DND-41 (cell line): ENCODE measurements at regions not wholly inside any gene's neighbourhood (a gene's known extent, or its start where the extent isn't known, plus 50 kb on each side); places are given as distances from the start of the nearest gene placed in this dataset.

Experiments
- ATAC-seq: fragments of 200-7000 bp; cut with Tn5 transposase; 3 replicates; pipeline ENCODE4 v1.9.1; 2021; ENCODE audit warnings: low read depth; ENCODE audit not compliant: insufficient read depth
- DNase-seq: peaks from one replicate; pipeline ENCODE4 v3.0.0-alpha.2; 2020
- H2AFZ ChIP-seq: 2 replicates; pipeline ENCODE4 v1.6.0; 2012; ENCODE audit warnings: low read depth, low read length
- H3K27ac ChIP-seq: 2 replicates; pipeline ENCODE4 v1.5.1; 2012; ENCODE audit warnings: low read length, inconsistent platforms
- H3K27me3 ChIP-seq: fragments of 200-600 bp; sonication (generic); 2 replicates; pipeline ENCODE4 v1.6.0; 2012; ENCODE audit warnings: low read length, mild to moderate bottlenecking, inconsistent platforms; ENCODE audit not compliant: insufficient read depth, poor library complexity
- H3K36me3 ChIP-seq: 2 replicates; pipeline ENCODE4 v1.5.1; 2012; ENCODE audit warnings: low read length, inconsistent platforms; ENCODE audit not compliant: insufficient read depth
- H3K4me1 ChIP-seq: 2 replicates; pipeline ENCODE4 v1.5.1; 2012; ENCODE audit warnings: mild to moderate bottlenecking, low read length; ENCODE audit not compliant: insufficient read depth
- H3K4me2 ChIP-seq: 2 replicates; pipeline ENCODE4 v1.6.0; 2012; ENCODE audit warnings: mild to moderate bottlenecking, moderate library complexity, low read length, inconsistent platforms; ENCODE audit not compliant: insufficient read depth
- H3K4me3 ChIP-seq, 2 experiments: fragments of 200-600 bp in 1 of 2; shearing (Covaris generic) in 1 of 2; 2 replicates each; pipeline ENCODE4 v1.5.1; 2012 to 2016; ENCODE audit warnings: inconsistent platforms in 2 of 2, low read length in 2 of 2, mild to moderate bottlenecking in 2 of 2, low read depth in 1 of 2, moderate library complexity in 1 of 2
- H3K79me2 ChIP-seq: 2 replicates; pipeline ENCODE4 v1.6.0; 2012; ENCODE audit warnings: low read length, inconsistent platforms; ENCODE audit not compliant: insufficient read depth
- H3K9ac ChIP-seq: 2 replicates; pipeline ENCODE4 v1.6.0; 2012; ENCODE audit warnings: low read depth, mild to moderate bottlenecking, inconsistent platforms, low read length, moderate library complexity
- H3K9me3 ChIP-seq: 2 replicates; pipeline ENCODE4 v1.5.1; 2012; ENCODE audit warnings: low read length, moderate library complexity, mild to moderate bottlenecking, inconsistent platforms; ENCODE audit not compliant: insufficient read depth, severe bottlenecking
- H4K20me1 ChIP-seq: 2 replicates; pipeline ENCODE4 v1.6.0; 2012; ENCODE audit warnings: low read length; ENCODE audit not compliant: insufficient read depth
- CTCF ChIP-seq: IDR thresholded peaks from 2 replicates; pipeline ENCODE4 v1.5.1; 2012; ENCODE audit warnings: borderline replicate concordance, low read length, moderate library complexity, mild to moderate bottlenecking; ENCODE audit not compliant: poor library complexity, severe bottlenecking; ENCODE audit errors: extremely low read depth
- EZH2 ChIP-seq: IDR thresholded peaks from 3 replicates; pipeline ENCODE4 v1.6.1; 2012; ENCODE audit warnings: borderline replicate concordance, low read depth, mild to moderate bottlenecking, moderate library complexity, low read length, inconsistent platforms; ENCODE audit not compliant: severe bottlenecking

- H2AFZ ChIP-seq, result no peak overlapping the region
- TF ChIP-seq CTCF (no peak), EZH2 (no peak)
- no peak overlapping the region for H3K9ac ChIP-seq
- H3K4me1 ChIP-seq, result no peaks in the 10 kb centered on the region
- H3K4me2 ChIP-seq, result no peak overlapping the region
- ATAC-seq, result no peak
- H3K36me3 ChIP-seq, result no peaks in the 10 kb centered on the region
- DNase-seq, result no peak
- no peaks in the 10 kb centered on the region for H3K9me3 ChIP-seq
- no peaks in the 10 kb centered on the region for H3K79me2 ChIP-seq
- no peak overlapping the region for H3K4me3 ChIP-seq
- H4K20me1 ChIP-seq, result no peaks in the 10 kb centered on the region
- no peak overlapping the region for H3K27ac ChIP-seq
- H3K27me3 ChIP-seq, result no peaks in the 10 kb centered on the region
These were observed 278.9 kb upstream of the IZUMO3 start for GRCh38 chr9:24824607-24825006.

GRCh38 chr9:24820196-24820595 is 274.5 kb upstream of the IZUMO3 start:
- Histone ChIP-seq H3K9me3 (no peaks in the 10 kb centered on the region), H3K36me3 (no peaks in the 10 kb centered on the region), H2AFZ (no peak overlapping the region), H4K20me1 (no peaks in the 10 kb centered on the region), H3K79me2 (no peaks in the 10 kb centered on the region), H3K4me1 (no peaks in the 10 kb centered on the region), H3K4me2 (no peak overlapping the region), H3K27ac (no peak overlapping the region), H3K9ac (no peak overlapping the region), H3K27me3 (no peaks in the 10 kb centered on the region), H3K4me3 (no peak overlapping the region)
- DNase-seq (no peak), ATAC-seq (no peak)
- TF ChIP-seq EZH2 (no peak), CTCF (no peak)

- no peak overlapping the region for H3K27ac ChIP-seq
These were observed 272.1 kb upstream of the IZUMO3 start for GRCh38 chr9:24817756-24818155.

More at GRCh38 chr9:24817756-24818155, 272.1 kb upstream of the IZUMO3 start:
- DNase-seq (no peak), ATAC-seq (no peak)
- Histone ChIP-seq H3K4me3 (no peak overlapping the region), H3K9ac (no peak overlapping the region), H3K36me3 (no peaks in the 10 kb centered on the region), H3K79me2 (no peaks in the 10 kb centered on the region), H3K4me1 (no peaks in the 10 kb centered on the region), H2AFZ (no peak overlapping the region), H4K20me1 (no peaks in the 10 kb centered on the region), H3K4me2 (no peak overlapping the region), H3K27me3 (no peaks in the 10 kb centered on the region), H3K9me3 (no peaks in the 10 kb centered on the region)
- TF ChIP-seq EZH2 (no peak), CTCF (no peak)
